ENCODE measurements at regions not wholly inside any gene's neighbourhood (a gene's known extent, or its start where the extent isn't known, plus 50 kb on each side); places are given as distances from the start of the nearest gene placed in this dataset.
"Not testable (repeated sequence)": the region's sequence is repeated elsewhere in the genome, so short reads cannot be mapped to it uniquely, and the experiment has no call there.

GRCh38 chr13:90592943-90593342 is 754.5 kb upstream of the MIR17HG start:
- H3K4me3 Mint-ChIP-seq: no peak overlapping the region

GRCh38 chr13:90594681-90595080 is 752.8 kb upstream of the MIR17HG start:
- H3K36me3 Mint-ChIP-seq (ENCODE audit: insufficient read depth in 2 of 2): peaks cover 1 to 2% of the 10 kb centered on the region in 2 donors

More at GRCh38 chr13:90592943-90593342, 754.5 kb upstream of the MIR17HG start:
- peaks cover 2 to 6% of the 10 kb centered on the region in 2 donors for H3K9me3 Mint-ChIP-seq
- peaks cover 1 to 2% of the 10 kb centered on the region in 2 donors for H3K36me3 Mint-ChIP-seq (ENCODE audit: insufficient read depth in 2 of 2)
- no peak overlapping the region for H3K27ac Mint-ChIP-seq
- no peaks in the 10 kb centered on the region for H3K4me1 Mint-ChIP-seq (ENCODE audit: low read depth)
- ATAC-seq (replicated peaks in 1 of 2): no peak
- no peak for DNase-seq
- H3K27me3 Mint-ChIP-seq (ENCODE audit: low read depth): no peaks in the 10 kb centered on the region

GRCh38 chr13:90605664-90606063 is 741.8 kb upstream of the MIR17HG start:
- H3K4me3 Mint-ChIP-seq: no peak overlapping the region
- H3K27me3 Mint-ChIP-seq (ENCODE audit: low read depth): no peaks in the 10 kb centered on the region
- H3K36me3 Mint-ChIP-seq (ENCODE audit: insufficient read depth in 2 of 2): peaks cover 0 to 2% of the 10 kb centered on the region in 2 donors
- DNase-seq (no peak), ATAC-seq (replicated peaks in 1 of 2) (no peak)
- no peaks in the 10 kb centered on the region for H3K4me1 Mint-ChIP-seq (ENCODE audit: low read depth)
- no peak overlapping the region for H3K27ac Mint-ChIP-seq
- H3K9me3 Mint-ChIP-seq: peaks cover 1 to 8% of the 10 kb centered on the region in 2 donors

More at GRCh38 chr13:90594681-90595080, 752.8 kb upstream of the MIR17HG start:
- DNase-seq: no peak
- Mint-ChIP-seq H3K9me3 (peaks cover 2 to 8% of the 10 kb centered on the region in 2 donors), H3K27me3 (ENCODE audit: low read depth) (no peaks in the 10 kb centered on the region), H3K4me3 (no peak overlapping the region), H3K27ac (no peak overlapping the region), H3K4me1 (ENCODE audit: low read depth) (no peaks in the 10 kb centered on the region)
- no peak for ATAC-seq (replicated peaks in 1 of 2)

- H3K27me3 Mint-ChIP-seq (ENCODE audit: low read depth); H3K4me3 Mint-ChIP-seq; DNase-seq; ATAC-seq (replicated peaks in 1 of 2); H3K27ac Mint-ChIP-seq; H3K4me1 Mint-ChIP-seq (ENCODE audit: low read depth); H3K36me3 Mint-ChIP-seq (ENCODE audit: insufficient read depth in 2 of 2); H3K9me3 Mint-ChIP-seq: not testable (repeated sequence)
Measured at GRCh38 chr13:90606921-90607320, 740.6 kb upstream of the MIR17HG start.

- ATAC-seq (replicated peaks in 1 of 2) (no peak), DNase-seq (no peak)
- Mint-ChIP-seq H3K4me3 (no peak overlapping the region), H3K27me3 (ENCODE audit: low read depth) (no peaks in the 10 kb centered on the region), H3K27ac (no peak overlapping the region), H3K36me3 (ENCODE audit: insufficient read depth in 2 of 2) (no peaks in the 10 kb centered on the region), H3K4me1 (ENCODE audit: low read depth) (no peaks in the 10 kb centered on the region), H3K9me3 (peaks cover 4 to 11% of the 10 kb centered on the region in 2 donors)
Measured at GRCh38 chr13:90612391-90612790, 735.1 kb upstream of the MIR17HG start.

GRCh38 chr13:90613076-90613795 is 734.3 kb upstream of the MIR17HG start:
- H3K9me3 Mint-ChIP-seq: peaks cover 4 to 8% of the 10 kb centered on the region in 2 donors
- no peaks in the 10 kb centered on the region for H3K27me3 Mint-ChIP-seq (ENCODE audit: low read depth)
- no peaks in the 10 kb centered on the region for H3K36me3 Mint-ChIP-seq (ENCODE audit: insufficient read depth in 2 of 2)
- ATAC-seq (replicated peaks in 1 of 2): no peak
- no peak overlapping the region for H3K4me3 Mint-ChIP-seq
- no peaks in the 10 kb centered on the region for H3K4me1 Mint-ChIP-seq (ENCODE audit: low read depth)
- no peak overlapping the region for H3K27ac Mint-ChIP-seq
- no peak for DNase-seq

- no peak overlapping the region for H3K27ac Mint-ChIP-seq
- H3K9me3 Mint-ChIP-seq: peaks cover 4 to 8% of the 10 kb centered on the region in 2 donors
- no peaks in the 10 kb centered on the region for H3K36me3 Mint-ChIP-seq (ENCODE audit: insufficient read depth in 2 of 2)
- ATAC-seq (replicated peaks in 1 of 2) (no peak), DNase-seq (no peak)
- H3K4me1 Mint-ChIP-seq (ENCODE audit: low read depth): no peaks in the 10 kb centered on the region
- H3K27me3 Mint-ChIP-seq (ENCODE audit: low read depth): no peaks in the 10 kb centered on the region
- H3K4me3 Mint-ChIP-seq: no peak overlapping the region
Measured at GRCh38 chr13:90615236-90615635, 732.3 kb upstream of the MIR17HG start.

GRCh38 chr13:90615767-90616166 is 731.7 kb upstream of the MIR17HG start:
- no peak for ATAC-seq (replicated peaks in 1 of 2)
- DNase-seq: no peak
- peaks cover 4 to 8% of the 10 kb centered on the region in 2 donors for H3K9me3 Mint-ChIP-seq

GRCh38 chr13:90618133-90618532 is 729.4 kb upstream of the MIR17HG start:
- Mint-ChIP-seq H3K4me3 (no peak overlapping the region), H3K4me1 (ENCODE audit: low read depth) (no peaks in the 10 kb centered on the region), H3K27me3 (ENCODE audit: low read depth) (no peaks in the 10 kb centered on the region), H3K27ac (no peak overlapping the region), H3K36me3 (ENCODE audit: insufficient read depth in 2 of 2) (no peaks in the 10 kb centered on the region), H3K9me3 (peaks cover 2 to 4% of the 10 kb centered on the region in 2 donors)
- no peak for DNase-seq
- no peak for ATAC-seq (replicated peaks in 1 of 2)

More at GRCh38 chr13:90615767-90616166, 731.7 kb upstream of the MIR17HG start:
- Mint-ChIP-seq H3K4me3 (no peak overlapping the region), H3K36me3 (ENCODE audit: insufficient read depth in 2 of 2) (no peaks in the 10 kb centered on the region), H3K27ac (no peak overlapping the region), H3K4me1 (ENCODE audit: low read depth) (no peaks in the 10 kb centered on the region), H3K27me3 (ENCODE audit: low read depth) (no peaks in the 10 kb centered on the region)

- ATAC-seq (replicated peaks in 1 of 2) (no peak), DNase-seq (no peak)
- Mint-ChIP-seq H3K4me3 (no peak overlapping the region), H3K9me3 (peaks cover 0 to 2% of the 10 kb centered on the region in 2 donors), H3K36me3 (ENCODE audit: insufficient read depth in 2 of 2) (no peaks in the 10 kb centered on the region), H3K27me3 (ENCODE audit: low read depth) (no peaks in the 10 kb centered on the region), H3K4me1 (ENCODE audit: low read depth) (no peaks in the 10 kb centered on the region), H3K27ac (no peak overlapping the region)
Measured at GRCh38 chr13:90622541-90622940, 724.9 kb upstream of the MIR17HG start.

GRCh38 chr13:90623318-90624011 is 724.0 kb upstream of the MIR17HG start:
- Mint-ChIP-seq H3K4me3 (no peak overlapping the region), H3K4me1 (ENCODE audit: low read depth) (no peaks in the 10 kb centered on the region), H3K27ac (no peak overlapping the region), H3K27me3 (ENCODE audit: low read depth) (no peaks in the 10 kb centered on the region), H3K36me3 (ENCODE audit: insufficient read depth in 2 of 2) (no peaks in the 10 kb centered on the region), H3K9me3 (peaks cover 0 to 2% of the 10 kb centered on the region in 2 donors)
- no peak for DNase-seq
- no peak for ATAC-seq (replicated peaks in 1 of 2)

- H3K36me3 Mint-ChIP-seq (ENCODE audit: insufficient read depth in 2 of 2): no peaks in the 10 kb centered on the region
- no peak overlapping the region for H3K27ac Mint-ChIP-seq
- peaks cover 0 to 10% of the 10 kb centered on the region in 2 donors for H3K9me3 Mint-ChIP-seq
- no peak for ATAC-seq (replicated peaks in 1 of 2)
- no peak for DNase-seq
- H3K4me1 Mint-ChIP-seq (ENCODE audit: low read depth): no peaks in the 10 kb centered on the region
- no peak overlapping the region for H3K4me3 Mint-ChIP-seq
- no peaks in the 10 kb centered on the region for H3K27me3 Mint-ChIP-seq (ENCODE audit: low read depth)
Measured at GRCh38 chr13:90627813-90628212, 719.7 kb upstream of the MIR17HG start.

- DNase-seq: no peak
- H3K9me3 Mint-ChIP-seq: peaks cover 0 to 10% of the 10 kb centered on the region in 2 donors
- H3K4me1 Mint-ChIP-seq (ENCODE audit: low read depth): no peaks in the 10 kb centered on the region
- no peaks in the 10 kb centered on the region for H3K27me3 Mint-ChIP-seq (ENCODE audit: low read depth)
- ATAC-seq (replicated peaks in 1 of 2): no peak
- no peaks in the 10 kb centered on the region for H3K36me3 Mint-ChIP-seq (ENCODE audit: insufficient read depth in 2 of 2)
- H3K4me3 Mint-ChIP-seq: no peak overlapping the region
- no peak overlapping the region for H3K27ac Mint-ChIP-seq
Measured at GRCh38 chr13:90628471-90628870, 719.0 kb upstream of the MIR17HG start.
